BLaER1 (cell line): ENCODE measurements at regions not wholly inside any gene's neighbourhood (a gene's known extent, or its start where the extent isn't known, plus 50 kb on each side); places are given as distances from the start of the nearest gene placed in this dataset.

Experiments
- H3K27ac ChIP-seq: shearing (Covaris generic); formaldehyde crosslinking; 2 replicates; pipeline ENCODE4 v1.8.1; 2022
- H3K27me3 ChIP-seq: shearing (Covaris generic); formaldehyde crosslinking; 2 replicates; pipeline ENCODE4 v1.8.1; 2022
- H3K36me3 ChIP-seq: shearing (Covaris generic); formaldehyde crosslinking; 2 replicates; pipeline ENCODE4 v1.8.1; 2022
- H3K4me1 ChIP-seq: shearing (Covaris generic); formaldehyde crosslinking; 2 replicates; pipeline ENCODE4 v1.8.1; 2022
- H3K4me2 ChIP-seq: shearing (Covaris generic); formaldehyde crosslinking; 2 replicates; pipeline ENCODE4 v1.8.1; 2022
- H3K4me3 ChIP-seq: shearing (Covaris generic); formaldehyde crosslinking; 2 replicates; pipeline ENCODE4 v1.8.1; 2022
- H3K9ac ChIP-seq: shearing (Covaris generic); formaldehyde crosslinking; 2 replicates; pipeline ENCODE4 v1.8.1; 2022
- H3K9me3 ChIP-seq: shearing (Covaris generic); formaldehyde crosslinking; 2 replicates; pipeline ENCODE4 v1.8.1; 2022
- H4K20me1 ChIP-seq: shearing (Covaris generic); formaldehyde crosslinking; 2 replicates; pipeline ENCODE4 v1.8.1; 2022
- Cebpa-rat ChIP-seq: shearing (Covaris generic); IDR thresholded peaks from 2 replicates; pipeline ENCODE4 v1.8.1; 2022

- no peaks in the 10 kb centered on the region; the same call in 1 of the 2 replicates for H4K20me1 ChIP-seq
- TF ChIP-seq Cebpa-rat: no peak
- H3K9me3 ChIP-seq: no peaks in the 10 kb centered on the region
Observed at GRCh38 chrX:36436361-36436760, 516.8 kb downstream of the CFAP47 start.

GRCh38 chrX:36443007-36443406, 523.5 kb downstream of the CFAP47 start:
- TF ChIP-seq Cebpa-rat: no peak
- H3K9me3 ChIP-seq: no peaks in the 10 kb centered on the region
- H3K4me2 ChIP-seq: no peak overlapping the region
- no peak overlapping the region for H3K9ac ChIP-seq
- H4K20me1 ChIP-seq: no peaks in the 10 kb centered on the region
- H3K4me1 ChIP-seq: no peaks in the 10 kb centered on the region
- peaks cover 88% of the 10 kb centered on the region for H3K27me3 ChIP-seq
- no peak overlapping the region for H3K27ac ChIP-seq
- no peaks in the 10 kb centered on the region for H3K36me3 ChIP-seq
- no peak overlapping the region for H3K4me3 ChIP-seq

More at GRCh38 chrX:36436361-36436760, 516.8 kb downstream of the CFAP47 start:
- Histone ChIP-seq H3K27me3 (peaks cover 85% of the 10 kb centered on the region), H3K4me2 (no peak overlapping the region), H3K9ac (no peak overlapping the region), H3K4me3 (no peak overlapping the region), H3K27ac (no peak overlapping the region), H3K36me3 (no peaks in the 10 kb centered on the region), H3K4me1 (no peaks in the 10 kb centered on the region)

GRCh38 chrX:36445566-36445965, 526.0 kb downstream of the CFAP47 start:
- Histone ChIP-seq H3K9me3 (peaks cover 7% of the 10 kb centered on the region; the same call in 1 of the 2 replicates), H3K4me3 (no peak overlapping the region), H3K36me3 (no peaks in the 10 kb centered on the region), H4K20me1 (no peaks in the 10 kb centered on the region), H3K27ac (no peak overlapping the region), H3K4me1 (no peaks in the 10 kb centered on the region), H3K9ac (no peak overlapping the region), H3K4me2 (no peak overlapping the region), H3K27me3 (peaks cover 88% of the 10 kb centered on the region)
- TF ChIP-seq Cebpa-rat: no peak

GRCh38 chrX:36462142-36462541, 542.6 kb downstream of the CFAP47 start:
- Histone ChIP-seq H3K9ac (no peak overlapping the region), H3K9me3 (no peaks in the 10 kb centered on the region), H3K36me3 (no peaks in the 10 kb centered on the region), H3K27ac (no peak overlapping the region), H3K4me3 (no peak overlapping the region), H3K4me2 (no peak overlapping the region), H4K20me1 (no peaks in the 10 kb centered on the region), H3K27me3 (peaks cover 60% of the 10 kb centered on the region), H3K4me1 (no peaks in the 10 kb centered on the region)
- no peak for TF ChIP-seq Cebpa-rat

- no peaks in the 10 kb centered on the region for H4K20me1 ChIP-seq
- TF ChIP-seq Cebpa-rat: no peak
Observed at GRCh38 chrX:36480441-36480990, 527.6 kb upstream of the FAM47C start.

GRCh38 chrX:36501169-36501702, 506.9 kb upstream of the FAM47C start:
- no peaks in the 10 kb centered on the region for H3K36me3 ChIP-seq
- no peaks in the 10 kb centered on the region for H3K4me1 ChIP-seq
- H4K20me1 ChIP-seq: no peaks in the 10 kb centered on the region
- H3K27me3 ChIP-seq: peaks cover 26% of the 10 kb centered on the region
- H3K9ac ChIP-seq: no peak overlapping the region
- no peak overlapping the region for H3K4me2 ChIP-seq
- H3K4me3 ChIP-seq: no peak overlapping the region
- TF ChIP-seq Cebpa-rat: no peak
- H3K9me3 ChIP-seq: peaks cover 30% of the 10 kb centered on the region
- H3K27ac ChIP-seq: no peak overlapping the region

More at GRCh38 chrX:36480441-36480990, 527.6 kb upstream of the FAM47C start:
- no peak overlapping the region for H3K27ac ChIP-seq
- H3K4me3 ChIP-seq: no peak overlapping the region
- no peaks in the 10 kb centered on the region for H3K36me3 ChIP-seq
- no peak overlapping the region for H3K9ac ChIP-seq
- H3K9me3 ChIP-seq: no peaks in the 10 kb centered on the region
- peaks cover 82% of the 10 kb centered on the region for H3K27me3 ChIP-seq
- no peak overlapping the region for H3K4me2 ChIP-seq
- H3K4me1 ChIP-seq: no peaks in the 10 kb centered on the region

GRCh38 chrX:36504625-36505024, 503.5 kb upstream of the FAM47C start:
- Histone ChIP-seq H4K20me1 (no peaks in the 10 kb centered on the region), H3K36me3 (no peaks in the 10 kb centered on the region), H3K9me3 (peaks cover 53% of the 10 kb centered on the region), H3K9ac (no peak overlapping the region), H3K4me1 (no peaks in the 10 kb centered on the region), H3K27ac (no peak overlapping the region), H3K4me3 (no peak overlapping the region), H3K27me3 (peaks cover 17% of the 10 kb centered on the region), H3K4me2 (no peak overlapping the region)
- no peak for TF ChIP-seq Cebpa-rat

GRCh38 chrX:36508042-36508441, 500.1 kb upstream of the FAM47C start:
- H3K9ac ChIP-seq: no peak overlapping the region
- H3K4me3 ChIP-seq: no peak overlapping the region
- H3K27ac ChIP-seq: no peak overlapping the region
- peaks cover 26% of the 10 kb centered on the region for H3K9me3 ChIP-seq
- no peak for TF ChIP-seq Cebpa-rat
- no peaks in the 10 kb centered on the region for H4K20me1 ChIP-seq
- no peaks in the 10 kb centered on the region for H3K4me1 ChIP-seq
- peaks cover 22% of the 10 kb centered on the region for H3K27me3 ChIP-seq
- H3K36me3 ChIP-seq: no peaks in the 10 kb centered on the region
- no peak overlapping the region for H3K4me2 ChIP-seq

GRCh38 chrX:36510736-36511135, 497.4 kb upstream of the FAM47C start:
- Histone ChIP-seq H3K4me2 (no peak overlapping the region), H3K27ac (no peak overlapping the region), H3K9ac (no peak overlapping the region), H3K36me3 (no peaks in the 10 kb centered on the region), H3K27me3 (peaks cover 40% of the 10 kb centered on the region), H3K4me1 (no peaks in the 10 kb centered on the region), H4K20me1 (no peaks in the 10 kb centered on the region), H3K4me3 (no peak overlapping the region), H3K9me3 (peaks cover 40% of the 10 kb centered on the region)
- TF ChIP-seq Cebpa-rat: no peak

- peaks cover 91% of the 10 kb centered on the region for H3K27me3 ChIP-seq
- no peak overlapping the region for H3K4me3 ChIP-seq
- H3K9ac ChIP-seq: no peak overlapping the region
- no peaks in the 10 kb centered on the region; the same call in 1 of the 2 replicates for H4K20me1 ChIP-seq
- H3K27ac ChIP-seq: no peak overlapping the region
- no peak overlapping the region for H3K4me2 ChIP-seq
- no peak for TF ChIP-seq Cebpa-rat
- no peaks in the 10 kb centered on the region for H3K4me1 ChIP-seq
- H3K9me3 ChIP-seq: no peaks in the 10 kb centered on the region
- H3K36me3 ChIP-seq: no peaks in the 10 kb centered on the region
Observed at GRCh38 chrX:36528661-36529060, 479.5 kb upstream of the FAM47C start.
